ENCODE measurements at regions not wholly inside any gene's neighbourhood (a gene's known extent, or its start where the extent isn't known, plus 50 kb on each side); places are given as distances from the start of the nearest gene placed in this dataset.

GRCh38 chr15:77808581-77809177 is 176.0 kb upstream of the LINGO1 start:
- no peak overlapping the region for H3K4me3 ChIP-seq

DNA sequence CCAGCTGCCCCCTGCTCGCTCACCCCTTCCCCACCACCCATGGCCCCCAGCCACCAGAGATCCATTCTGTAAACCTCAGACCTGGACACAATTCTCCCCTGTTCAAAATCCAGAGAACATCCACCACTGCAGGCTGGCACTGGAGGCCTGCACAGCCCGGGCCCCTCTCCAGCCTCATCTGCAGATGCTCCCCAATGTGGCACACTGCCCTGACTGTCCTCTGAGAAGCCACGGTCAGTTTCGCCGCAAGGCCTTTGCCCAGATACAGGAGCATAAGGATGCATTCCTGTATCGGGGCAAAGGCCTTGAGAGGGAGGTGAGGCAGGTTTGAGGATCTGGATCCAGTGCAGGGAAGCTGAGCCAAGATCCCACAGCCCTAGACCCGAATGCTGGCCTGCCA is 175.4 kb upstream of the LINGO1 start:
- no peak overlapping the region for H2AFZ ChIP-seq (replicated peaks)
- no peak overlapping the region for H3K4me2 ChIP-seq
- H3K4me3 Mint-ChIP-seq: no peak overlapping the region
- H3K36me3 Mint-ChIP-seq: no peaks in the 10 kb centered on the region
- no peak overlapping the region for H3K9ac ChIP-seq
- TF ChIP-seq EZH2 (IDR thresholded peaks at IDR 0.05) (no peak), EZH2phosphoT487 (IDR thresholded peaks at IDR 0.05) (no peak), CTCF (IDR thresholded peaks at IDR 0.05) (no peak)
- H3K4me3 ChIP-seq: no peak overlapping the region
- no peak for DNase-seq (ENCODE audit: low spot score)
- no peak overlapping the region for H3K27ac ChIP-seq
- H4K20me1 ChIP-seq (ENCODE audit: low read depth): no peaks in the 10 kb centered on the region
- H3K27me3 Mint-ChIP-seq (ENCODE audit: insufficient read depth, low read depth): peaks cover 13% of the 10 kb centered on the region
- H3K4me1 ChIP-seq: peaks cover 35% of the 10 kb centered on the region
- no peaks in the 10 kb centered on the region for H3K9me3 Mint-ChIP-seq
- H3K9me3 ChIP-seq (ENCODE audit: low read depth): no peaks in the 10 kb centered on the region
- peaks cover 4% of the 10 kb centered on the region for H3F3A ChIP-seq (ENCODE audit: low read depth)
- peak overlapping the region; percentile 5 for H3K27ac Mint-ChIP-seq
- no peaks in the 10 kb centered on the region for H3K79me2 ChIP-seq (ENCODE audit: low read depth)
- H3K4me1 Mint-ChIP-seq: peaks cover 17% of the 10 kb centered on the region
- no peaks in the 10 kb centered on the region for H3K36me3 ChIP-seq
- no peaks in the 10 kb centered on the region for H3K27me3 ChIP-seq

More at GRCh38 chr15:77808581-77809177, 176.0 kb upstream of the LINGO1 start:
- peaks cover 35% of the 10 kb centered on the region for H3K4me1 ChIP-seq
- no peak overlapping the region for H2AFZ ChIP-seq (replicated peaks)
- H3K27ac ChIP-seq: no peak overlapping the region
- no peaks in the 10 kb centered on the region for H3K9me3 ChIP-seq (ENCODE audit: low read depth)
- Mint-ChIP-seq H3K27ac (peak overlapping the region; percentile 5), H3K36me3 (no peaks in the 10 kb centered on the region), H3K4me1 (peaks cover 17% of the 10 kb centered on the region), H3K4me3 (no peak overlapping the region), H3K27me3 (ENCODE audit: insufficient read depth, low read depth) (peaks cover 14% of the 10 kb centered on the region), H3K9me3 (no peaks in the 10 kb centered on the region)
- H3K79me2 ChIP-seq (ENCODE audit: low read depth): no peaks in the 10 kb centered on the region
- H3K9ac ChIP-seq: no peak overlapping the region
- H4K20me1 ChIP-seq (ENCODE audit: low read depth): no peaks in the 10 kb centered on the region
- H3F3A ChIP-seq (ENCODE audit: low read depth): peaks cover 4% of the 10 kb centered on the region
- TF ChIP-seq CTCF (IDR thresholded peaks at IDR 0.05) (no peak), EZH2 (IDR thresholded peaks at IDR 0.05) (no peak), EZH2phosphoT487 (IDR thresholded peaks at IDR 0.05) (no peak)
- H3K4me2 ChIP-seq: no peak overlapping the region
- DNase-seq (ENCODE audit: low spot score): peak; percentile 50
- no peaks in the 10 kb centered on the region for H3K36me3 ChIP-seq
- H3K27me3 ChIP-seq: no peaks in the 10 kb centered on the region

GRCh38 chr15:77807611-77808010 is 174.9 kb upstream of the LINGO1 start:
- H3K36me3 Mint-ChIP-seq: no peaks in the 10 kb centered on the region
- peaks cover 17% of the 10 kb centered on the region for H3K4me1 Mint-ChIP-seq
- Histone ChIP-seq H3K9ac (no peak overlapping the region), H3K9me3 (ENCODE audit: low read depth) (no peaks in the 10 kb centered on the region), H3K4me2 (no peak overlapping the region), H4K20me1 (ENCODE audit: low read depth) (no peaks in the 10 kb centered on the region), H3K4me1 (peaks cover 35% of the 10 kb centered on the region), H3K4me3 (no peak overlapping the region), H3K79me2 (ENCODE audit: low read depth) (no peaks in the 10 kb centered on the region), H3K36me3 (no peaks in the 10 kb centered on the region), H3K27ac (no peak overlapping the region), H2AFZ (replicated peaks) (no peak overlapping the region), H3F3A (ENCODE audit: low read depth) (peaks cover 4% of the 10 kb centered on the region), H3K27me3 (no peaks in the 10 kb centered on the region)
- DNase-seq (ENCODE audit: low spot score): no peak
- H3K27me3 Mint-ChIP-seq (ENCODE audit: insufficient read depth, low read depth): peaks cover 11% of the 10 kb centered on the region
- no peak overlapping the region for H3K4me3 Mint-ChIP-seq
- no peaks in the 10 kb centered on the region for H3K9me3 Mint-ChIP-seq
- TF ChIP-seq EZH2 (IDR thresholded peaks at IDR 0.05) (no peak), EZH2phosphoT487 (IDR thresholded peaks at IDR 0.05) (no peak), CTCF (IDR thresholded peaks at IDR 0.05) (no peak)
- H3K27ac Mint-ChIP-seq: no peak overlapping the region

Data from neural progenitor cell (in vitro differentiated cells).